Upper lobe of left lung (tissue), 4 donors: ENCODE measurements at regions not wholly inside any gene's neighbourhood (a gene's known extent, or its start where the extent isn't known, plus 50 kb on each side); places are given as distances from the start of the nearest gene placed in this dataset.

Source experiments
- EP300 ChIP-seq, 4 donors: sonication (generic); formaldehyde crosslinking; IDR thresholded peaks; one replicate each; pipeline ENCODE4 v1.5.1; 2017; ENCODE audit warnings: antibody characterized with exemption in 4 of 4, control low read depth in 2 of 4
- POLR2A ChIP-seq, 4 donors: fragments of 450-650 bp; IDR thresholded peaks; one replicate each; pipeline ENCODE4 v1.5.1; 2016 to 2017; ENCODE audit warnings: antibody characterized with exemption in 4 of 4, mild to moderate bottlenecking in 2 of 4
- POLR2AphosphoS5 ChIP-seq, 2 donors: sonication (generic); formaldehyde crosslinking; IDR thresholded peaks; one replicate each; pipeline ENCODE4 v1.5.1; 2017; ENCODE audit warnings: antibody characterized with exemption in 2 of 2
- TF ChIP-seq, protein P1 (sequence below), 6 experiments: fragments of 450-650 bp in 4 of 6; fragments of 200-600 bp in 2 of 6; sonication (generic) in 2 of 6; IDR thresholded peaks; one replicate each; pipeline ENCODE4 v1.5.1; 2016 to 2019; ENCODE audit warnings: antibody characterized with exemption in 6 of 6

DNA sequence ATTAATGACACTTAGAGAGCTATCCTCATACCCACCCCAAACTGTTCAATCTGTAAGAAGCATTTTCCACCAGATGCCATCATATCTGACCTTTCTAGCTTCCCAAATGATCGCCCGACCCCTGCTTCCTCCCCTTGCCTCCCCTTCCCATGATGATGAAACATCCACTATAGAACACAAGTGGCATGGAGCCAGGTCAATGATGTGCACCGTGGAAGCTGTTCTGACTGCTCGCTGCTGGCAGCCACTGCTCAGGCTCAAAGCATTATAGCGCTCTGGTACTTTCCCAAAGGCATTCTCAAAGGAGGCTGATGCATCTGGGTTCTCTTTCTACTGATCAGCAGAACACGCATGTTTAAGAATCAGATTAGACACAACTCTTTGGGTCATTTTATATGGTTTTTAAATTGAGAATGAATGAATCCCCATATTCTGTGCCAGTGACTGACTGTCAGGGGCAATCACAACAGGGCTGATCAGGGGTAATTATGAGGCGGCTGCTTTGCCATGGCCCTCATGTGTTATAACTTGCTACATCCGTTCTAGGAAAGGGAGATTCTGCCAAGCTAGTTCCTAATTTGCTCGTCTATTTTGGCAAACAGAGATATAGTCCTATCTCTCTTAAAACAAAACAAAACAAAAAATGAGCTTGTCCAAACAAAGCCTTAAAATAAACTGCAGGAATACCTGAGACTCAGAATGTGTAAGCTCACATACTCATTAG, 343.7 kb downstream of the ENC1 start:
- TF ChIP-seq, protein P1, sequence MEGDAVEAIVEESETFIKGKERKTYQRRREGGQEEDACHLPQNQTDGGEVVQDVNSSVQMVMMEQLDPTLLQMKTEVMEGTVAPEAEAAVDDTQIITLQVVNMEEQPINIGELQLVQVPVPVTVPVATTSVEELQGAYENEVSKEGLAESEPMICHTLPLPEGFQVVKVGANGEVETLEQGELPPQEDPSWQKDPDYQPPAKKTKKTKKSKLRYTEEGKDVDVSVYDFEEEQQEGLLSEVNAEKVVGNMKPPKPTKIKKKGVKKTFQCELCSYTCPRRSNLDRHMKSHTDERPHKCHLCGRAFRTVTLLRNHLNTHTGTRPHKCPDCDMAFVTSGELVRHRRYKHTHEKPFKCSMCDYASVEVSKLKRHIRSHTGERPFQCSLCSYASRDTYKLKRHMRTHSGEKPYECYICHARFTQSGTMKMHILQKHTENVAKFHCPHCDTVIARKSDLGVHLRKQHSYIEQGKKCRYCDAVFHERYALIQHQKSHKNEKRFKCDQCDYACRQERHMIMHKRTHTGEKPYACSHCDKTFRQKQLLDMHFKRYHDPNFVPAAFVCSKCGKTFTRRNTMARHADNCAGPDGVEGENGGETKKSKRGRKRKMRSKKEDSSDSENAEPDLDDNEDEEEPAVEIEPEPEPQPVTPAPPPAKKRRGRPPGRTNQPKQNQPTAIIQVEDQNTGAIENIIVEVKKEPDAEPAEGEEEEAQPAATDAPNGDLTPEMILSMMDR (IDR thresholded peaks at IDR 0.05) = no peak
- no peak for TF ChIP-seq POLR2A (IDR thresholded peaks at IDR 0.05)
- TF ChIP-seq POLR2AphosphoS5 (IDR thresholded peaks at IDR 0.05) = no peak
- no peak for TF ChIP-seq EP300 (IDR thresholded peaks at IDR 0.05)
